ENCODE measurements at regions not wholly inside any gene's neighbourhood (a gene's known extent, or its start where the extent isn't known, plus 50 kb on each side); places are given as distances from the start of the nearest gene placed in this dataset.

DNA sequence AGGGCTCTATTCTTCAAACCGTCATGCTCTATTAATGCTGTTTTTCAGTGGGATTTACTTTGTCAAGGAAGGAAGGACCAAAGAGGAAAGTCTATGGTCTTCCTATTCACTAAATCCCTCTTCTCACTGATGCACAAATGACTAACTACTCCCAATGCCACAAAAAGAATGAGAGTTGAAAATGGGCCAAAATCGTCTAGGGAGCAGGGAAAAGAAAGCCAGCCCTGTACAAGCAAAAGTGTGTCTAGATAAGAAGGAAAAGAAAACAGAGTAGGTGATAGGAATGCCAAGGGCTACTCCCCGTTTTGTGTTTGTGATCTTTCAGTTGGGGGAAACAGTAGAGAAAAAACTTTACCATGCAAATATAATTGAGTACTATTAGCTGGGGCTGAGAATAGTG, 97.2 kb upstream of the TMCO5A start:
- TF ChIP-seq, protein P1, sequence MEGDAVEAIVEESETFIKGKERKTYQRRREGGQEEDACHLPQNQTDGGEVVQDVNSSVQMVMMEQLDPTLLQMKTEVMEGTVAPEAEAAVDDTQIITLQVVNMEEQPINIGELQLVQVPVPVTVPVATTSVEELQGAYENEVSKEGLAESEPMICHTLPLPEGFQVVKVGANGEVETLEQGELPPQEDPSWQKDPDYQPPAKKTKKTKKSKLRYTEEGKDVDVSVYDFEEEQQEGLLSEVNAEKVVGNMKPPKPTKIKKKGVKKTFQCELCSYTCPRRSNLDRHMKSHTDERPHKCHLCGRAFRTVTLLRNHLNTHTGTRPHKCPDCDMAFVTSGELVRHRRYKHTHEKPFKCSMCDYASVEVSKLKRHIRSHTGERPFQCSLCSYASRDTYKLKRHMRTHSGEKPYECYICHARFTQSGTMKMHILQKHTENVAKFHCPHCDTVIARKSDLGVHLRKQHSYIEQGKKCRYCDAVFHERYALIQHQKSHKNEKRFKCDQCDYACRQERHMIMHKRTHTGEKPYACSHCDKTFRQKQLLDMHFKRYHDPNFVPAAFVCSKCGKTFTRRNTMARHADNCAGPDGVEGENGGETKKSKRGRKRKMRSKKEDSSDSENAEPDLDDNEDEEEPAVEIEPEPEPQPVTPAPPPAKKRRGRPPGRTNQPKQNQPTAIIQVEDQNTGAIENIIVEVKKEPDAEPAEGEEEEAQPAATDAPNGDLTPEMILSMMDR (IDR thresholded peaks at IDR 0.05; ENCODE audit: low read depth, low read length, missing control alignments): no peak
- in situ Hi-C loops (cut with HindIII; ENCODE audit: low sequenced_read_pairs): no loop called here
- peak; percentile 33 for DNase-seq (ENCODE audit: low read depth)
- no peak overlapping the region for H3K4me3 ChIP-seq (ENCODE audit: low read depth, low read length)

DNA sequence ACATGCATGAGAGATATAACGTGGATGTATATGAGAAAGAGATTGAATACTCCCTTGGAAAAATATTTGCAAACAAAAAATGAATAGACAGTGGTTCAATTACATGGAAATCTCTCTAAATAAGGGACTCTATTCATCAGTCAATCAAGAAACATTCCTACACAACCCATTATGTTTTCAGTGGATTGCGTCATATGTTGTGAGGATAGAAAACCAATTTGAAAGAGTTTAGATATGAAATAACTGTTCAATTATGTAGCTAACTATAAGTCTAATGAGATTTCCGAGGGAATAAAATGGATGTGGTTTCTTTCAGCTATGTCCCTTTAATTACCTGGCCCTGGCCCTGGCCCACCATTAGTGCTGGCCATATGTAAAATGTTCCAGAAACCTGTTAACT, 86.7 kb upstream of the TMCO5A start:
- in situ Hi-C loops (cut with HindIII; ENCODE audit: low sequenced_read_pairs): no loop called here
- H3K4me3 ChIP-seq (ENCODE audit: low read depth, low read length): no peak overlapping the region
- DNase-seq (ENCODE audit: low read depth): no peak
- TF ChIP-seq, protein P1 (IDR thresholded peaks at IDR 0.05; ENCODE audit: low read depth, low read length, missing control alignments): no peak

DNA sequence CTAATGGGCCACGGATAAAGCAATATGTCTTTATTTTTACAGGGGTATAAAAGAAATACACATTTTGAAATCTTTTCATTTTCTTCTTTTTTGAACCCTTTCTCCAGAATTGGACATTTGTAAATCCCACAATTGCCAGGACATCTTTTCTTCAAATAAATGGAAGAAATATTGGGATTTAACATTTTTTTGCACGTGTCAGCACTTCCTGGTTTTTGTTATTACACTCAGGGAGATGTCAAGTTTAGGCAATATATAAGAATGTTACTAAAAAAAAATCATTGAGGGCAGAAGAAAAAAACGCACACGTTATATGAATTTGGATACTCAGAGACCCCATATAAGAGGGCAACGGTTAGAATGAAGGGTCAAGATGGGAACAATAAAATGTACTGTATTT, 78.3 kb upstream of the TMCO5A start:
- TF ChIP-seq, protein P1 (IDR thresholded peaks at IDR 0.05; ENCODE audit: low read depth, low read length, missing control alignments): no peak
- no peak for DNase-seq (ENCODE audit: low read depth)
- no peak overlapping the region for H3K4me3 ChIP-seq (ENCODE audit: low read depth, low read length)
- in situ Hi-C loops (cut with HindIII; ENCODE audit: low sequenced_read_pairs): no loop called here

DNA sequence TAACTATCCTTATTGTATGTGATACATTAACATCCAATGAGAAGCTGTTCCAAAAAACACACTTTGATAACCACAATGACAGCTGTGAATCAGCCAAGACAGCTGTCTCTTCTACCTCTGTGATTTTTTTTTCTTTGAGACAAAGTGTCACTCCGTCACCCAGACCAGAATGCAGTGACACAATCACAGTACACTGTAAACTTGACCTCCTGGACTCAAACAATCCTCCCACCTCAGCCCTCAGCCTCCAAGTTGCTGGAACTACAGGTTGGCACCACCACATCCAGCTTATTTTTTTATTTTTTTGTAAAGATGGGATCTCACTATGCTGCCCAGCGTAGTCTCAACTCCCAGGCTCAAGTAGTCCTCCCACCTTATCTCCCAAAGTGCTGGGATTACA, 73.5 kb upstream of the TMCO5A start:
- in situ Hi-C loops (cut with HindIII; ENCODE audit: low sequenced_read_pairs): no loop called here
- DNase-seq (ENCODE audit: low read depth): no peak
- no peak overlapping the region for H3K4me3 ChIP-seq (ENCODE audit: low read depth, low read length)
- TF ChIP-seq, protein P1 (IDR thresholded peaks at IDR 0.05; ENCODE audit: low read depth, low read length, missing control alignments): no peak

DNA sequence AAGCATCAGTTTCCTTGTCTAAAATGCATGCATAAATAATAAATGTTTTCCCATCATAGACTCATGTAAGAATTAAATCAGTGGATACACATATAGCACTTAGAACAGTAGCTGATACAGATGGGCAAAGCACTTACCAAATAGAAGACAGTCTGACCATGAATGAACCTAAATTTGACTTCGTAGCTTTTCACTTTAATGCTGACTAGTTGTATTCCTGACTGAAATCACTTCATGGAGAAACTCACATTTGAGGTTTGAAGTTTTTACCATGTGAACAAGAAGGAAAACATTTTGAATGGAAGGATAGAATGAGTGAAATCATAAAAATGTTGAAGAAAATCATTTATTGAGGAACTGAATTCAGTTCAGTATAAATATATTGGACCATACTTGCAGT, 68.8 kb upstream of the TMCO5A start:
- TF ChIP-seq, protein P1 (IDR thresholded peaks at IDR 0.05; ENCODE audit: low read depth, low read length, missing control alignments): no peak
- H3K4me3 ChIP-seq (ENCODE audit: low read depth, low read length): no peak overlapping the region
- in situ Hi-C loops (cut with HindIII; ENCODE audit: low sequenced_read_pairs): no loop called here
- no peak for DNase-seq (ENCODE audit: low read depth)

DNA sequence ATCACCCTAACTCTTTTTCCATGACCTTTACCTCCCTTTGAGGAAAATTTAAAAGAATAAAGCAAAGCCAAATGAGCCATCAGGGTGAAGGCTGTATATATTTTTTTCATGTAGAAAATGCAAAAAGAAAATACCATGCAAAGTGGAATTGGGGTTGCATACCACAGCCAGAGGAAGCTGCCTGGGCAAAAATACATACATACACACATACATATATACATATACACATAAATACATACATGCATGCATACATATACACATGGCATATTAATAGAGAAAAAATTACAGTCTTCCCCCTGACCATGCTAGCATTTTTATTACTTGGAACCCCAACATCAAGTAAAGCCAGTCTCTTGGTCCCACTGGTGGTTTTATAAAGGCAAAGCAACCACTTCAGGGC, 63.7 kb upstream of the TMCO5A start:
- DNase-seq (ENCODE audit: low read depth): no peak
- in situ Hi-C loops (cut with HindIII; ENCODE audit: low sequenced_read_pairs): no loop called here
- no peak overlapping the region for H3K4me3 ChIP-seq (ENCODE audit: low read depth, low read length)
- TF ChIP-seq, protein P1 (IDR thresholded peaks at IDR 0.05; ENCODE audit: low read depth, low read length, missing control alignments): no peak

DNA sequence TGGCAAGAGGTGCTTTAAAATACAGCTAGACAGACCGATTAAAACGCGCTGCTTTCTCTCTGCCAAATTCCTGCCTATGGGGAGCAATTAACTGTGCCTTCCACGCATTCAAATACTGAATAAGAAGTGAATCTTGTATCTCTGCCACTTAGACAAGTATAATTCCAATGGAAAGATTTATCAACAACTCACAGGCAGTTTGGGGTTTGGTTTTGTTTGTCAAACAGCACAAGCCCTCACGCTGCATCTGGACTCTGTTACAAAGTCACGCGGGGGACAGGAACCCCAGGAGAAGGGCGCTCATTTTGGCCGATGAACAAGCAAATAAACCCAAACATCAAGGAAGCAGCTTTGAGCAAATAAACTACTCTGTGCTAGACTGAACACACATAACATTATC, 61.8 kb upstream of the TMCO5A start:
- TF ChIP-seq, protein P1 (IDR thresholded peaks at IDR 0.05; ENCODE audit: low read depth, low read length, missing control alignments): no peak
- no peak for DNase-seq (ENCODE audit: low read depth)
- H3K4me3 ChIP-seq (ENCODE audit: low read depth, low read length): no peak overlapping the region
- in situ Hi-C loops (cut with HindIII; ENCODE audit: low sequenced_read_pairs): no loop called here
